ENCODE measurements at regions not wholly inside any gene's neighbourhood (a gene's known extent, or its start where the extent isn't known, plus 50 kb on each side); places are given as distances from the start of the nearest gene placed in this dataset.

GRCh38 chr13:84978851-84979250, 820.4 kb downstream of the SLITRK6 start:
- TF ChIP-seq CTCF (IDR thresholded peaks at IDR 0.05 in 4 of 5, conservative IDR thresholded peaks at IDR 0.05 in 1 of 5) (no peak), POLR2A (IDR thresholded peaks at IDR 0.05) (no peak)
- no peaks in the 10 kb centered on the region for H3K27me3 ChIP-seq
- in situ Hi-C loops (cut with MboI; ENCODE audit: low sequenced_read_pairs in 4 of 4) (no loop called here), intact Hi-C loops (cut with DNase I; ENCODE audit: low total_unique reads) (no loop called here)
- no peak for ATAC-seq
- H3K4me3 ChIP-seq, result no peak overlapping the region
- DNase-seq, result no peak
- H3K27ac ChIP-seq, result no peak overlapping the region
- no peaks in the 10 kb centered on the region for H3K4me1 ChIP-seq
- no peaks in the 10 kb centered on the region for H3K36me3 ChIP-seq
- no peaks in the 10 kb centered on the region for H3K9me3 ChIP-seq

- Histone ChIP-seq H3K4me3 (no peak overlapping the region), H3K27ac (no peak overlapping the region), H3K9me3 (no peaks in the 10 kb centered on the region), H3K27me3 (no peaks in the 10 kb centered on the region), H3K4me1 (no peaks in the 10 kb centered on the region), H3K36me3 (no peaks in the 10 kb centered on the region)
- DNase-seq (no peak), ATAC-seq (no peak)
- TF ChIP-seq POLR2A (IDR thresholded peaks at IDR 0.05) (no peak), CTCF (IDR thresholded peaks at IDR 0.05 in 4 of 5, conservative IDR thresholded peaks at IDR 0.05 in 1 of 5) (no peak)
- in situ Hi-C loops (cut with MboI; ENCODE audit: low sequenced_read_pairs in 4 of 4) (no loop called here), intact Hi-C loops (cut with DNase I; ENCODE audit: low total_unique reads) (no loop called here)
These were observed 825.6 kb downstream of the SLITRK6 start for GRCh38 chr13:84973661-84974060.

- Histone ChIP-seq H3K9me3 (no peaks in the 10 kb centered on the region), H3K36me3 (no peaks in the 10 kb centered on the region), H3K4me1 (no peaks in the 10 kb centered on the region), H3K27ac (no peak overlapping the region), H3K27me3 (no peaks in the 10 kb centered on the region), H3K4me3 (no peak overlapping the region)
- DNase-seq (no peak), ATAC-seq (no peak)
- intact Hi-C loops (cut with DNase I; ENCODE audit: low total_unique reads), result no loop called here
- in situ Hi-C loops (cut with MboI; ENCODE audit: low sequenced_read_pairs in 4 of 4), result no loop called here
- no peak for TF ChIP-seq CTCF (IDR thresholded peaks at IDR 0.05 in 4 of 5, conservative IDR thresholded peaks at IDR 0.05 in 1 of 5)
- no peak for TF ChIP-seq POLR2A (IDR thresholded peaks at IDR 0.05)
These were observed 826.3 kb downstream of the SLITRK6 start for GRCh38 chr13:84972907-84973306.

GRCh38 chr13:84962849-84963248, 836.4 kb downstream of the SLITRK6 start:
- Histone ChIP-seq H3K27ac (no peak overlapping the region), H3K4me1 (no peaks in the 10 kb centered on the region), H3K36me3 (no peaks in the 10 kb centered on the region), H3K27me3 (no peaks in the 10 kb centered on the region), H3K9me3 (no peaks in the 10 kb centered on the region), H3K4me3 (no peak overlapping the region)
- no peak for DNase-seq
- in situ Hi-C loops (cut with MboI; ENCODE audit: low sequenced_read_pairs in 4 of 4), result no loop called here
- intact Hi-C loops (cut with DNase I; ENCODE audit: low total_unique reads), result no loop called here
- TF ChIP-seq POLR2A (IDR thresholded peaks at IDR 0.05), result no peak
- ATAC-seq, result no peak

GRCh38 chr13:84962141-84962750, 837.0 kb downstream of the SLITRK6 start:
- Histone ChIP-seq H3K4me1 (no peaks in the 10 kb centered on the region), H3K27me3 (no peaks in the 10 kb centered on the region), H3K27ac (no peak overlapping the region), H3K4me3 (no peak overlapping the region), H3K36me3 (no peaks in the 10 kb centered on the region), H3K9me3 (no peaks in the 10 kb centered on the region)
- no peak for DNase-seq
- in situ Hi-C loops (cut with MboI; ENCODE audit: low sequenced_read_pairs in 4 of 4) (no loop called here), intact Hi-C loops (cut with DNase I; ENCODE audit: low total_unique reads) (no loop called here)
- TF ChIP-seq CTCF (IDR thresholded peaks at IDR 0.05 in 4 of 5, conservative IDR thresholded peaks at IDR 0.05 in 1 of 5) (no peak), POLR2A (IDR thresholded peaks at IDR 0.05) (no peak)
- ATAC-seq, result no peak
